SK-N-SH (cell line): ENCODE measurements at regions not wholly inside any gene's neighbourhood (a gene's known extent, or its start where the extent isn't known, plus 50 kb on each side); places are given as distances from the start of the nearest gene placed in this dataset.
"Not testable (repeated sequence)": the region's sequence is repeated elsewhere in the genome, so short reads cannot be mapped to it uniquely, and the experiment has no call there.

Experiments
- CTCF ChIA-PET: fragments of 300-600, 350-600 bp; formaldehyde crosslinking; extraction: SDS; loops from one replicate; lab custom pipeline; 2021; lab: Yijun Ruan, JAX
- POLR2A ChIA-PET: fragments of 350-600 bp; sonication (Branson Sonifier 250); formaldehyde crosslinking; extraction: SDS; loops from one replicate; lab custom pipeline; 2020; ENCODE audit warnings: antibody characterized with exemption, inconsistent platforms; lab: Yijun Ruan, JAX
- DNase-seq: peaks from one replicate; pipeline ENCODE4 v3.0.0; 2012
- H2AFZ ChIP-seq: fragments of 200-600 bp; sonication (generic); 2 replicates; pipeline ENCODE4 v1.8.1; 2016; ENCODE audit warnings: antibody characterized with exemption, mild to moderate bottlenecking, low read depth
- H3F3A ChIP-seq: fragments of 200-600 bp; sonication (generic); replicated peaks from 2 replicates; pipeline ENCODE3; 2016; ENCODE audit warnings: antibody characterized with exemption, mild to moderate bottlenecking; ENCODE audit not compliant: insufficient read depth
- H3K27ac ChIP-seq, 2 experiments: fragments of 200-500 bp in 1 of 2; fragments of 200-600 bp in 1 of 2; sonication (Bioruptor generic) in 1 of 2; sonication (generic), shearing (Covaris generic) in 1 of 2; 2 replicates each; pipeline versions ENCODE4 v1.5.1 to v1.6.1; 2014 to 2016; ENCODE audit warnings: low read depth in 2 of 2, inconsistent platforms in 1 of 2, low read length in 1 of 2, mild to moderate bottlenecking in 1 of 2, mixed read lengths in 1 of 2
- H3K27me3 ChIP-seq: fragments of 200-600 bp; sonication (generic), shearing (Covaris generic); 2 replicates; pipeline ENCODE4 v1.6.1; 2016; ENCODE audit warnings: mixed run types; ENCODE audit not compliant: insufficient read depth
- H3K36me3 ChIP-seq, 2 experiments: fragments of 200-500 bp in 1 of 2; fragments of 200-600 bp in 1 of 2; sonication (Bioruptor generic) in 1 of 2; sonication (generic) in 1 of 2; replicated peaks in 1 of 2; 2 replicates each; pipeline versions ENCODE3 to v1.5.1; 2014 to 2016; ENCODE audit warnings: low read length in 1 of 2, mild to moderate bottlenecking in 1 of 2; ENCODE audit not compliant: insufficient read depth in 2 of 2, control insufficient read depth in 1 of 2
- H3K4me1 ChIP-seq, 2 experiments: fragments of 200-500 bp in 1 of 2; fragments of 200-600 bp in 1 of 2; sonication (Bioruptor generic) in 1 of 2; sonication (generic), shearing (Covaris generic) in 1 of 2; 2 replicates each; pipeline versions ENCODE4 v1.5.1 to v1.6.1; 2014 to 2016; ENCODE audit warnings: low read depth in 1 of 2, low read length in 1 of 2, mixed run types in 1 of 2; ENCODE audit not compliant: insufficient read depth in 2 of 2, control insufficient read depth in 1 of 2
- H3K4me2 ChIP-seq: fragments of 200-600 bp; sonication (generic), shearing (Covaris generic); 2 replicates; pipeline ENCODE4 v1.6.1; 2017; ENCODE audit warnings: mixed run types
- H3K4me3 ChIP-seq, 2 experiments: fragments of 200-500 bp in 1 of 2; fragments of 200-600 bp in 1 of 2; sonication (Bioruptor generic) in 1 of 2; sonication (generic), shearing (Covaris generic) in 1 of 2; 2 replicates each; pipeline versions ENCODE4 v1.5.1 to v1.8.1; 2014 to 2016; ENCODE audit warnings: low read depth in 2 of 2, inconsistent platforms in 1 of 2, low read length in 1 of 2, mild to moderate bottlenecking in 1 of 2, mixed read lengths in 1 of 2, moderate library complexity in 1 of 2
- H3K79me2 ChIP-seq: fragments of 200-600 bp; sonication (generic); 2 replicates; pipeline ENCODE4 v1.8.1; 2017; ENCODE audit warnings: mild to moderate bottlenecking; ENCODE audit not compliant: insufficient read depth
- H3K9ac ChIP-seq: fragments of 200-600 bp; sonication (generic); 2 replicates; pipeline ENCODE4 v1.6.1; 2017; ENCODE audit warnings: mixed run types
- H3K9me2 ChIP-seq: fragments of 200-600 bp; sonication (generic); 2 replicates; pipeline ENCODE4 v1.6.1; 2017; ENCODE audit warnings: mixed run types
- H3K9me3 ChIP-seq: fragments of 200-600 bp; sonication (generic); 2 replicates; pipeline ENCODE4 v1.6.1; 2017; ENCODE audit warnings: mixed run types, mild to moderate bottlenecking, moderate library complexity
- H4K20me1 ChIP-seq: fragments of 200-600 bp; sonication (generic); 2 replicates; pipeline ENCODE4 v1.6.1; 2017; ENCODE audit warnings: mild to moderate bottlenecking, mixed run types; ENCODE audit not compliant: insufficient read depth
- ELF1 ChIP-seq: IDR thresholded peaks from 2 replicates; pipeline ENCODE4 v1.4.0; 2012
- FOXM1 ChIP-seq: IDR thresholded peaks from 2 replicates; pipeline ENCODE4 v1.4.0; 2012; ENCODE audit warnings: low read depth, mild to moderate bottlenecking
- GABPA ChIP-seq: IDR thresholded peaks from 2 replicates; pipeline ENCODE4 v1.4.0; 2012; ENCODE audit warnings: low read depth, mild to moderate bottlenecking
- GATA2 ChIP-seq: sonication (generic); formaldehyde crosslinking; IDR thresholded peaks from 2 replicates; pipeline ENCODE4 v1.5.0; 2020; ENCODE audit warnings: mild to moderate bottlenecking, missing genetic modification reagents
- RAD21 ChIP-seq: IDR thresholded peaks from 2 replicates; pipeline ENCODE4 v1.6.1; 2012; ENCODE audit warnings: mild to moderate bottlenecking, low read length
- RCOR1 ChIP-seq: fragments of 150-350 bp; IDR thresholded peaks from 2 replicates; pipeline ENCODE4 v1.6.1; 2017; ENCODE audit warnings: antibody characterized with exemption, low read length
- TAF1 ChIP-seq: IDR thresholded peaks from 2 replicates; pipeline ENCODE4 v1.6.1; 2012; ENCODE audit warnings: low read depth, mild to moderate bottlenecking, low read length, moderate library complexity, borderline replicate concordance
- WGBS: methylation state at CpG from one replicate; pipeline ENCODE4 v1.1.6; 2017; ENCODE audit warnings: low lambda C conversion rate; 5-methylcytosine and 5-hydroxymethylcytosine counted together
- TF ChIP-seq, protein P1 (sequence below): fragments of 150-350 bp; IDR thresholded peaks from 2 replicates; pipeline ENCODE4 v1.6.1; 2016; ENCODE audit warnings: mild to moderate bottlenecking, low read depth, low read length
- TF ChIP-seq, protein P2 (sequence below): IDR thresholded peaks from 2 replicates; pipeline ENCODE4 v1.4.0; 2012; ENCODE audit warnings: low read depth

DNA sequence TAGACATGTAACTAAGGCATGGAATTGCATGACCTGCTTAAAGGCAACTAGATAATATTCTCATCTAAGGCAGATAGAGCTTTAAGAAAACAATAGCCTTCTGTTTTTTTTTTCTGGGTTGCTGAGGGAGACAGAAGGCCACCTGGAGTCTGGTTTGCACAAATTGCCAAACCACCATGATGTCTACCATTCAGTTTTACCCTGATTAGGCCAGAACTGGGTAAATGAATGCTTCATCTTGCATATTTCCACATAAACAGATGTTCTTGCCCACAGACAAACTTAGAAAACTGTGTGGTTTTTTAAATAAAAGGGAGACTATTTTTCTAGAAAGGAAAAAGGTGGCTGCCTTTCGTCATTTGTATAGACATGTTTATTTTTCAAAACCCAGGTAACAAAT, 278.7 kb upstream of the PRICKLE1 start:
- H3K9me3 ChIP-seq: no peaks in the 10 kb centered on the region

DNA sequence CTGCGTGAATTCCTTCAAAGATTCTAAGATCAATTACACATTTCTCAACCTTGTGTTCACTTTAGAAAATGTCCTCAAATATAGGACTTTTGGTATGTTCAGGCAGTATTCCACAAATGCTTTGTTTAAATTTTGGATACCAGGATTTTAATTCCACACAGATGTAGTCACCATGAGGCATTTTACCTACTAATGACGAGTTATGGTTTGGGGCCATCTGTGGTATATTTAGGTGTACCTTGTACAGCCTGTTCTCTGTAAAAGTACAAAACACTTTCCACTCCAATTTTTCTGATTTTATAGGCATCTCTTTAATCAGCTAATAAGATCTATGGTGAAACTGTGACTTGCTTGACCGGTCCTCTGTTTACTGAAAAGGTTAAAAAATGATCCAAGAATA, 275.7 kb upstream of the PRICKLE1 start:
- Histone ChIP-seq H3K9me2 (no peaks in the 10 kb centered on the region), H2AFZ (no peak overlapping the region), H3K79me2 (no peaks in the 10 kb centered on the region), H3F3A (no peaks in the 10 kb centered on the region), H3K4me1 (no peaks in the 10 kb centered on the region), H3K9ac (no peak overlapping the region), H3K4me2 (no peak overlapping the region), H4K20me1 (no peaks in the 10 kb centered on the region), H3K9me3 (no peaks in the 10 kb centered on the region), H3K4me3 (no peak overlapping the region), H3K36me3 (no peaks in the 10 kb centered on the region), H3K27ac (no peak overlapping the region), H3K27me3 (no peaks in the 10 kb centered on the region)
- 44% methylated on average over 3 of the region's 3 CpGs for WGBS
- no peak for TF ChIP-seq RCOR1
- no peak for DNase-seq
- ChIA-PET POLR2A (no interaction called here), CTCF (interaction anchor here (1.1 kb wide), 1 partner anchor 17 kb away, joined by 3 read pairs; no protein-coding TSS in a partner anchor)

More for the DNA sequence above, 278.7 kb upstream of the PRICKLE1 start:
- no peaks in the 10 kb centered on the region for H3K36me3 ChIP-seq
- H3K4me2 ChIP-seq: no peak overlapping the region
- no peaks in the 10 kb centered on the region for H4K20me1 ChIP-seq
- H3K4me1 ChIP-seq: no peaks in the 10 kb centered on the region
- no peak for TF ChIP-seq GABPA
- no peak for TF ChIP-seq RAD21
- TF ChIP-seq GATA2 (CRISPR knock-in tag): no peak
- TF ChIP-seq TAF1: no peak
- no peak for TF ChIP-seq ELF1
- TF ChIP-seq FOXM1: no peak
- H3K27ac ChIP-seq: no peak overlapping the region
- no peaks in the 10 kb centered on the region for H3K79me2 ChIP-seq
- H3F3A ChIP-seq: no peaks in the 10 kb centered on the region
- H3K9me2 ChIP-seq: no peaks in the 10 kb centered on the region
- DNase-seq: no peak
- WGBS: 37% methylated on average over 1 of the region's 1 CpG
- H3K4me3 ChIP-seq: no peak overlapping the region
- ChIA-PET CTCF (no interaction called here), POLR2A (no interaction called here)
- no peak overlapping the region for H2AFZ ChIP-seq
- no peak overlapping the region for H3K9ac ChIP-seq
- H3K27me3 ChIP-seq: no peaks in the 10 kb centered on the region

DNA sequence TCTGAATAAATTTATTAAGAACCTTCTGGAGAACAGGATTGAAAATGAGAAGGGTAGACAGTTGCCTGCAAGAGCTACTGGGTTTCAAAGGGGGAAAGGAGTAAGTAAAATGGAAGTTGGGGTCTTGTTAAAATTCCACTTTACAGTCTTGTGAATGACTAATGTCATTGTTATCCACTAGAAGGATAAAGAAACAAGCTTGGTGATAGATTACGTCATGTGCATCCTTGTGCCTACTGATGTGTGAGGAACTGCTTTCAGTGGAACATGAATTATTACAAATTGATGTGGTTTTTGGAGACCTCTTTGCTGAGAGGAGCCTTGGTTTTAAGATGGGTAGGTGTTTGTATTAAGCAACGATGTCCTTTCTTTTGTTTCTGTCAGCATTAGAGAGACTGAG, 272.5 kb upstream of the PRICKLE1 start:
- Histone ChIP-seq H3K9me2 (no peaks in the 10 kb centered on the region), H4K20me1 (no peaks in the 10 kb centered on the region), H3K4me3 (no peak overlapping the region), H3K27ac (no peak overlapping the region), H3K79me2 (no peaks in the 10 kb centered on the region), H3K9ac (no peak overlapping the region), H3K36me3 (no peaks in the 10 kb centered on the region), H3F3A (no peaks in the 10 kb centered on the region), H3K27me3 (no peaks in the 10 kb centered on the region), H3K4me1 (no peaks in the 10 kb centered on the region), H3K9me3 (no peaks in the 10 kb centered on the region), H3K4me2 (no peak overlapping the region), H2AFZ (no peak overlapping the region)
- 66% methylated on average over 2 of the region's 2 CpGs for WGBS
- DNase-seq: no peak
- ChIA-PET CTCF (no interaction called here), POLR2A (no interaction called here)
- TF ChIP-seq, protein P1, sequence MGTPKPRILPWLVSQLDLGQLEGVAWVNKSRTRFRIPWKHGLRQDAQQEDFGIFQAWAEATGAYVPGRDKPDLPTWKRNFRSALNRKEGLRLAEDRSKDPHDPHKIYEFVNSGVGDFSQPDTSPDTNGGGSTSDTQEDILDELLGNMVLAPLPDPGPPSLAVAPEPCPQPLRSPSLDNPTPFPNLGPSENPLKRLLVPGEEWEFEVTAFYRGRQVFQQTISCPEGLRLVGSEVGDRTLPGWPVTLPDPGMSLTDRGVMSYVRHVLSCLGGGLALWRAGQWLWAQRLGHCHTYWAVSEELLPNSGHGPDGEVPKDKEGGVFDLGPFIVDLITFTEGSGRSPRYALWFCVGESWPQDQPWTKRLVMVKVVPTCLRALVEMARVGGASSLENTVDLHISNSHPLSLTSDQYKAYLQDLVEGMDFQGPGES: no peak
- TF ChIP-seq, protein P2, sequence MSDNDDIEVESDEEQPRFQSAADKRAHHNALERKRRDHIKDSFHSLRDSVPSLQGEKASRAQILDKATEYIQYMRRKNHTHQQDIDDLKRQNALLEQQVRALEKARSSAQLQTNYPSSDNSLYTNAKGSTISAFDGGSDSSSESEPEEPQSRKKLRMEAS: no peak

DNA sequence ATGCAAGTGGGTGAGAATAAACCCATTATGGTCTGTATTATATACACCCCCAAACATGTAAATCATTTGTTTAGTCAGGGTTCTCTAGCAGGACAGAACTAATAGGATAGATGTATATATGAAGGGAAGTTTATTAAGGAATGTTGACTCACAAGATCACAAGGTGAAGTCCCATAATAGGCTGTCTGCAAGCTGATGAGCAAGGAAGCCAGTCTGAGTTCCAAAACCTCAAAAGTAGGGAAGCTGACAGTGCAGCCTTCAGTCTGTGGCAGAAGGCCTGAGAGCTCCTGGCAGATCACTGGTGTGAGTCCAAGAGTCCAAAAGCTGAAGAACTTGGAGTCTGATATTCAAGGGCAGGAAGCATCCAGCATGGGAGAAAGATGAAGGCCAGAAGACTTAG, 270.8 kb upstream of the PRICKLE1 start:
- H3K4me2 ChIP-seq, H2AFZ ChIP-seq, H3K27me3 ChIP-seq, POLR2A ChIA-PET, DNase-seq, H3K9ac ChIP-seq, H3K36me3 ChIP-seq, H3K9me3 ChIP-seq, H3K4me1 ChIP-seq, H4K20me1 ChIP-seq, H3K4me3 ChIP-seq, H3K27ac ChIP-seq, H3K9me2 ChIP-seq, CTCF ChIA-PET, H3K79me2 ChIP-seq, H3F3A ChIP-seq: not testable (repeated sequence)
